ENCODE measurements at regions not wholly inside any gene's neighbourhood (a gene's known extent, or its start where the extent isn't known, plus 50 kb on each side); places are given as distances from the start of the nearest gene placed in this dataset.

GRCh38 chr9:1233568-1233967 lies 183.4 kb downstream of the DMRT2 start:
- no peak overlapping the region for H3K4me3 ChIP-seq (replicated peaks; ENCODE audit: low read depth, low read length)
- TF ChIP-seq CTCF (IDR thresholded peaks at IDR 0.05; ENCODE audit: low read length, missing control alignments): no peak
- DNase-seq (ENCODE audit: low read depth): peak; percentile 38

- no peak for TF ChIP-seq CTCF (IDR thresholded peaks at IDR 0.05; ENCODE audit: low read length, missing control alignments)
- H3K4me3 ChIP-seq (replicated peaks; ENCODE audit: low read depth, low read length): no peak overlapping the region
- DNase-seq (ENCODE audit: low read depth): no peak
Measured at GRCh38 chr9:1235650-1236049, 185.5 kb downstream of the DMRT2 start.

- no peak overlapping the region for H3K4me3 ChIP-seq (replicated peaks; ENCODE audit: low read depth, low read length)
- TF ChIP-seq CTCF (IDR thresholded peaks at IDR 0.05; ENCODE audit: low read length, missing control alignments): no peak
- no peak for DNase-seq (ENCODE audit: low read depth)
Measured at GRCh38 chr9:1236061-1236460, 185.9 kb downstream of the DMRT2 start.

- TF ChIP-seq CTCF (IDR thresholded peaks at IDR 0.05; ENCODE audit: low read length, missing control alignments): no peak
- no peak for DNase-seq (ENCODE audit: low read depth)
- H3K4me3 ChIP-seq (replicated peaks; ENCODE audit: low read depth, low read length): no peak overlapping the region
Measured at GRCh38 chr9:1238407-1238806, 188.2 kb downstream of the DMRT2 start.

- no peak for TF ChIP-seq CTCF (IDR thresholded peaks at IDR 0.05; ENCODE audit: low read length, missing control alignments)
- no peak for DNase-seq (ENCODE audit: low read depth)
- H3K4me3 ChIP-seq (replicated peaks; ENCODE audit: low read depth, low read length): no peak overlapping the region
Measured at GRCh38 chr9:1248743-1249142, 198.6 kb downstream of the DMRT2 start.

- no peak for DNase-seq (ENCODE audit: low read depth)
- H3K4me3 ChIP-seq (replicated peaks; ENCODE audit: low read depth, low read length): no peak overlapping the region
- TF ChIP-seq CTCF (IDR thresholded peaks at IDR 0.05; ENCODE audit: low read length, missing control alignments): no peak
Measured at GRCh38 chr9:1253064-1253979, 203.2 kb downstream of the DMRT2 start.

GRCh38 chr9:1254071-1254470 lies 203.9 kb downstream of the DMRT2 start:
- DNase-seq (ENCODE audit: low read depth): no peak
- no peak for TF ChIP-seq CTCF (IDR thresholded peaks at IDR 0.05; ENCODE audit: low read length, missing control alignments)
- no peak overlapping the region for H3K4me3 ChIP-seq (replicated peaks; ENCODE audit: low read depth, low read length)

Data from fibroblast of pulmonary artery (primary cell).